ENCODE measurements at regions not wholly inside any gene's neighbourhood (a gene's known extent, or its start where the extent isn't known, plus 50 kb on each side); places are given as distances from the start of the nearest gene placed in this dataset.
A peak's percentile ranks its signal among the peaks of the same experiment; 100 is the strongest.
"Not testable (repeated sequence)": the region's sequence is repeated elsewhere in the genome, so short reads cannot be mapped to it uniquely, and the experiment has no call there.

GRCh38 chr19:5290336-5291262 lies 50.0 kb downstream of the PTPRS start:
- no peaks in the 10 kb centered on the region for H3K9me3 Mint-ChIP-seq
- H3K4me3 Mint-ChIP-seq, result no peak overlapping the region
- peaks cover 14% of the 10 kb centered on the region for H3K4me1 Mint-ChIP-seq
- no peak overlapping the region for H3K27ac Mint-ChIP-seq
- DNase-seq, result no peak
- H3K27me3 Mint-ChIP-seq, result peaks cover 19% of the 10 kb centered on the region
- H3K36me3 Mint-ChIP-seq, result peaks cover 2% of the 10 kb centered on the region

- Mint-ChIP-seq H3K27ac (no peak overlapping the region), H3K4me3 (no peak overlapping the region), H3K4me1 (peaks cover 14% of the 10 kb centered on the region), H3K27me3 (peaks cover 13% of the 10 kb centered on the region), H3K36me3 (peaks cover 5% of the 10 kb centered on the region), H3K9me3 (no peaks in the 10 kb centered on the region)
- DNase-seq, result no peak
Measured at GRCh38 chr19:5289060-5289990, 51.3 kb downstream of the PTPRS start.

GRCh38 chr19:5288347-5288739 lies 52.3 kb downstream of the PTPRS start:
- Mint-ChIP-seq H3K27me3 (peaks cover 10% of the 10 kb centered on the region), H3K9me3 (no peaks in the 10 kb centered on the region), H3K4me1 (peaks cover 14% of the 10 kb centered on the region), H3K27ac (no peak overlapping the region), H3K36me3 (peaks cover 5% of the 10 kb centered on the region), H3K4me3 (no peak overlapping the region)
- DNase-seq, result no peak

GRCh38 chr19:5287066-5287465 lies 53.5 kb downstream of the PTPRS start:
- no peak overlapping the region for H3K27ac Mint-ChIP-seq
- H3K4me1 Mint-ChIP-seq, result peaks cover 13% of the 10 kb centered on the region
- no peak overlapping the region for H3K4me3 Mint-ChIP-seq

GRCh38 chr19:5286465-5287029 lies 54.1 kb downstream of the PTPRS start:
- no peaks in the 10 kb centered on the region for H3K9me3 Mint-ChIP-seq
- peaks cover 8% of the 10 kb centered on the region for H3K4me1 Mint-ChIP-seq
- peaks cover 3% of the 10 kb centered on the region for H3K27me3 Mint-ChIP-seq
- DNase-seq, result no peak
- H3K36me3 Mint-ChIP-seq, result peaks cover 5% of the 10 kb centered on the region
- no peak overlapping the region for H3K4me3 Mint-ChIP-seq
- no peak overlapping the region for H3K27ac Mint-ChIP-seq

More at GRCh38 chr19:5287066-5287465, 53.5 kb downstream of the PTPRS start:
- Mint-ChIP-seq H3K27me3 (peaks cover 8% of the 10 kb centered on the region), H3K36me3 (peaks cover 5% of the 10 kb centered on the region), H3K9me3 (no peaks in the 10 kb centered on the region)
- no peak for DNase-seq

- no peak overlapping the region for H3K27ac Mint-ChIP-seq
- no peak for DNase-seq
- H3K9me3 Mint-ChIP-seq, result no peaks in the 10 kb centered on the region
- H3K27me3 Mint-ChIP-seq, result no peaks in the 10 kb centered on the region
- H3K4me1 Mint-ChIP-seq, result peaks cover 6% of the 10 kb centered on the region
- no peak overlapping the region for H3K4me3 Mint-ChIP-seq
- H3K36me3 Mint-ChIP-seq, result peaks cover 5% of the 10 kb centered on the region
Measured at GRCh38 chr19:5285955-5286354, 54.7 kb downstream of the PTPRS start.

GRCh38 chr19:5285311-5285710 lies 55.3 kb downstream of the PTPRS start:
- Mint-ChIP-seq H3K4me3 (no peak overlapping the region), H3K4me1 (peaks cover 6% of the 10 kb centered on the region), H3K27me3 (no peaks in the 10 kb centered on the region), H3K27ac (no peak overlapping the region), H3K36me3 (peaks cover 5% of the 10 kb centered on the region), H3K9me3 (no peaks in the 10 kb centered on the region)
- no peak for DNase-seq

GRCh38 chr19:5282901-5283300 lies 57.7 kb downstream of the PTPRS start:
- Mint-ChIP-seq H3K4me3 (no peak overlapping the region), H3K4me1 (peaks cover 6% of the 10 kb centered on the region), H3K27me3 (no peaks in the 10 kb centered on the region), H3K36me3 (peaks cover 5% of the 10 kb centered on the region), H3K27ac (no peak overlapping the region), H3K9me3 (no peaks in the 10 kb centered on the region)
- no peak for DNase-seq

GRCh38 chr19:5281588-5281987 lies 59.0 kb downstream of the PTPRS start:
- Mint-ChIP-seq H3K27me3 (no peaks in the 10 kb centered on the region), H3K27ac (no peak overlapping the region), H3K9me3 (no peaks in the 10 kb centered on the region), H3K4me3 (no peak overlapping the region), H3K4me1 (peaks cover 2% of the 10 kb centered on the region), H3K36me3 (peaks cover 5% of the 10 kb centered on the region)
- DNase-seq, result no peak

- H3K4me1 Mint-ChIP-seq, H3K9me3 Mint-ChIP-seq, H3K27me3 Mint-ChIP-seq, H3K36me3 Mint-ChIP-seq, H3K4me3 Mint-ChIP-seq, DNase-seq: not testable (repeated sequence)
- H3K27ac Mint-ChIP-seq, result peak overlapping the region; percentile 55
Measured at GRCh38 chr19:5275668-5276067, 64.9 kb downstream of the PTPRS start.

GRCh38 chr19:5273782-5274181 lies 66.8 kb downstream of the PTPRS start:
- Mint-ChIP-seq H3K27me3 (no peaks in the 10 kb centered on the region), H3K27ac (no peak overlapping the region), H3K9me3 (no peaks in the 10 kb centered on the region), H3K4me3 (no peak overlapping the region), H3K36me3 (no peaks in the 10 kb centered on the region), H3K4me1 (no peaks in the 10 kb centered on the region)
- DNase-seq, result no peak

- Mint-ChIP-seq H3K9me3 (no peaks in the 10 kb centered on the region), H3K27ac (no peak overlapping the region), H3K36me3 (no peaks in the 10 kb centered on the region), H3K4me1 (no peaks in the 10 kb centered on the region), H3K27me3 (no peaks in the 10 kb centered on the region), H3K4me3 (no peak overlapping the region)
- DNase-seq, result no peak
Measured at GRCh38 chr19:5271145-5271544, 69.5 kb downstream of the PTPRS start.

GRCh38 chr19:5269926-5270325 lies 70.7 kb downstream of the PTPRS start:
- Mint-ChIP-seq H3K27me3 (no peaks in the 10 kb centered on the region), H3K4me3 (no peak overlapping the region), H3K36me3 (no peaks in the 10 kb centered on the region), H3K27ac (no peak overlapping the region), H3K9me3 (no peaks in the 10 kb centered on the region), H3K4me1 (no peaks in the 10 kb centered on the region)
- DNase-seq, result no peak

GRCh38 chr19:5269279-5269678 lies 71.3 kb downstream of the PTPRS start:
- H3K27me3 Mint-ChIP-seq, result no peaks in the 10 kb centered on the region
- H3K36me3 Mint-ChIP-seq, result no peaks in the 10 kb centered on the region
- no peaks in the 10 kb centered on the region for H3K4me1 Mint-ChIP-seq
- H3K9me3 Mint-ChIP-seq, result no peaks in the 10 kb centered on the region
- H3K4me3 Mint-ChIP-seq, result no peak overlapping the region
- no peak overlapping the region for H3K27ac Mint-ChIP-seq
- DNase-seq, result no peak

- Mint-ChIP-seq H3K4me1 (no peaks in the 10 kb centered on the region), H3K27ac (no peak overlapping the region), H3K4me3 (no peak overlapping the region), H3K27me3 (no peaks in the 10 kb centered on the region), H3K36me3 (no peaks in the 10 kb centered on the region), H3K9me3 (no peaks in the 10 kb centered on the region)
- DNase-seq, result no peak
Measured at GRCh38 chr19:5268801-5269200, 71.8 kb downstream of the PTPRS start.
